ENCODE measurements at regions not wholly inside any gene's neighbourhood (a gene's known extent, or its start where the extent isn't known, plus 50 kb on each side); places are given as distances from the start of the nearest gene placed in this dataset.

- TF ChIP-seq EZH2 (IDR thresholded peaks at IDR 0.05) (no peak), FOXP2 (optimal IDR thresholded peaks at IDR 0.05; ENCODE audit: control extremely low read depth, extremely low read length, insufficient read depth) (no peak), POLR2AphosphoS5 (IDR thresholded peaks at IDR 0.05; ENCODE audit: borderline replicate concordance, low read depth, low read length) (no peak)
Measured at GRCh38 chr15:93413745-93414144, 324.7 kb upstream of the RGMA start.

Data from SK-N-MC (cell line).